Heart left ventricle (tissue), 16 donors: ENCODE measurements at regions not wholly inside any gene's neighbourhood (a gene's known extent, or its start where the extent isn't known, plus 50 kb on each side); places are given as distances from the start of the nearest gene placed in this dataset.

Experiments
- ATAC-seq, 4 donors: fragments of 200-7000 bp; cut with Tn5 transposase; one replicate each; pipeline ENCODE4 v1.9.1; 2020 to 2022; ENCODE audit warnings: moderate library complexity in 4 of 4, mild to moderate bottlenecking in 3 of 4, moderate number of reproducible peaks in 1 of 4
- DNase-seq, 5 donors: peaks; one replicate each; pipeline ENCODE4 v3.0.0-alpha.2; 2020
- H3K27ac ChIP-seq, 12 donors: fragments of 200-600 bp; sonication (generic) in 4 of 12; one replicate each; pipeline versions ENCODE4 v1.5.0 to v1.8.0; 2016 to 2022; ENCODE audit warnings: mild to moderate bottlenecking in 2 of 12
- H3K27me3 ChIP-seq, 9 donors: fragments of 200-600 bp; sonication (generic) in 2 of 9; one replicate each; pipeline versions ENCODE4 v1.5.1 to v1.8.0; 2016 to 2022; ENCODE audit warnings: mild to moderate bottlenecking in 3 of 9
- H3K36me3 ChIP-seq, 9 donors: fragments of 200-600 bp; sonication (generic) in 2 of 9; one replicate each; pipeline versions ENCODE4 v1.5.0 to v1.8.0; 2018 to 2022; ENCODE audit warnings: mild to moderate bottlenecking in 2 of 9
- H3K4me1 ChIP-seq, 12 donors: fragments of 200-600 bp; sonication (generic) in 4 of 12; one replicate each; pipeline versions ENCODE4 v1.5.0 to v1.8.0; 2016 to 2022; ENCODE audit warnings: mild to moderate bottlenecking in 3 of 12
- H3K4me3 ChIP-seq, 12 donors: fragments of 200-600 bp; sonication (generic) in 4 of 12; one replicate each; pipeline versions ENCODE4 v1.5.0 to v1.8.0; 2017 to 2022; ENCODE audit warnings: mild to moderate bottlenecking in 9 of 12, moderate library complexity in 4 of 12
- H3K9me3 ChIP-seq, 12 donors: fragments of 200-600 bp; sonication (generic) in 4 of 12; one replicate each; pipeline versions ENCODE4 v1.5.0 to v1.8.0; 2016 to 2022; ENCODE audit warnings: mild to moderate bottlenecking in 1 of 12
- CTCF ChIP-seq, 12 donors: fragments of 200-600 bp; sonication (generic) in 4 of 12; IDR thresholded peaks; one replicate each; pipeline versions ENCODE4 v1.5.0 to v1.8.0; 2018 to 2022; ENCODE audit warnings: antibody characterized with exemption in 12 of 12, mild to moderate bottlenecking in 5 of 12
- POLR2A ChIP-seq, 2 donors: fragments of 450-650 bp; IDR thresholded peaks; one replicate each; pipeline ENCODE4 v1.6.1; 2017; ENCODE audit warnings: antibody characterized with exemption in 2 of 2, mild to moderate bottlenecking in 2 of 2, moderate library complexity in 2 of 2
- WGBS, 4 donors: extraction: QIAGEN DNeasy Blood & Tissue Kit in 2 of 4; methylation state at CpG; one replicate each; pipeline versions ENCODE4 v1.1.5 to v1.1.7; 2013 to 2018; 5-methylcytosine and 5-hydroxymethylcytosine counted together
- intact Hi-C, 10 donors: fragments of 100-400 bp; cut with DNase I; formaldehyde crosslinking; loops; one replicate each; pipeline versions ENCODE4 v1.11.1 to v1.14.2; 2022
- donor health status: ischemic (EF 13 %, LVEDD 7.1; RV severe dilation, severe dysfunction).
- donor health status: healthy with polysubstance abuse.
- donor health status: DM: no; HTN: yes; CAD: no.
- donor health status: DM: no; HTN: no; CAD: no.
- donor health status: ischemic (EF 25% LVEDD 6.9; RV normal size, moderate dysfunction).
- donor health status: ischemic (EF 25% LVEDD 5.7; RV mildly dilated, moderate dysfunction).
- donor health status: healthy.
- donor health status: DM: yes; HTN: yes; CAD: no.
- donor health status: ischemic (EF 35%, LVEDD 5.7; RV mildly dilated, moderate dysfunction).
- donor health status: nonischemic (EF 11% LVEDD 7.7; RV severe dilation, severe dysfunction).
- donor health status: DM: yes; HTN: yes; CAD: no.
- donor health status: PGD.
- donor health status: ischemic (EF 29% LVEDD 5.4; RV normal size, mild dysfunction).
- donor health status: nonischemic (EF 23%, LVEDD 6.1; RV moderate dilation, normal function).

DNA sequence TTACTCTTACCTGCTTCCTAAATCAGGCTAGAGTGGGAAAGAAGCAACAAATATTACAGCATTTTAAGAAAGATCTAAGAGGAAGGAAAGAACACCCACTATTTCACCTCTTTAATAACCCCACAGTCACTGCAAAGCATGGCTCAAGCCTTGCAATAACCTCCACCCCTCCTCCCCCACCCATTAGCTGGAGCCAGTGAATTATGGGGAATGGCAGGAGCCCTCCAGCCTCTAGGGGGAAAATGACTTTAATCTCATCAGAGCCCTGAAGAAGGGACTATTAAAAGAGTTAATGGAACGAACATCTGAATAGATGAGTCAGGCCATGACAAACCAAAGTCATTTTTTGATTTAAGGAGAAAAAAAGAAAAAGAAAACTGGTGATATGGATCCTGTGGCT is 630.7 kb upstream of the PLXNA2 start:
- TF ChIP-seq POLR2A (IDR thresholded peaks at IDR 0.05) (no peak), CTCF (IDR thresholded peaks at IDR 0.05) (no peak)
- Histone ChIP-seq H3K27ac (no peak overlapping the region), H3K4me1 (no peaks in the 10 kb centered on the region), H3K27me3 (no peaks in the 10 kb centered on the region), H3K4me3 (no peak overlapping the region), H3K36me3 (no peaks in the 10 kb centered on the region), H3K9me3 (peaks cover 0 to 26% (median 0%) of the 10 kb centered on the region in 12 donors)
- ATAC-seq (no peak), DNase-seq (no peak)
- WGBS, 4 donors, result 76 to 85% (median 79%) methylated on average over 1 of the region's 1 CpG
- intact Hi-C loops, result no loop called here

- no peak overlapping the region for H3K4me3 ChIP-seq
- peaks cover 0 to 2% (median 0%) of the 10 kb centered on the region in 12 donors for H3K9me3 ChIP-seq
- H3K27me3 ChIP-seq, result no peaks in the 10 kb centered on the region
- intact Hi-C loops, result no loop called here
- peaks cover 0 to 5% (median 0%) of the 10 kb centered on the region in 12 donors for H3K4me1 ChIP-seq
- no peaks in the 10 kb centered on the region for H3K36me3 ChIP-seq
- no peak for ATAC-seq
- TF ChIP-seq POLR2A (IDR thresholded peaks at IDR 0.05) (no peak), CTCF (IDR thresholded peaks at IDR 0.05) (no peak)
- no peak for DNase-seq
- 64 to 97% (median 95%) methylated on average over 3 of the region's 3 CpGs for WGBS, 4 donors
- no peak overlapping the region for H3K27ac ChIP-seq
These were observed 634.8 kb upstream of the PLXNA2 start for GRCh38 chr1:208879022-208879421.

DNA sequence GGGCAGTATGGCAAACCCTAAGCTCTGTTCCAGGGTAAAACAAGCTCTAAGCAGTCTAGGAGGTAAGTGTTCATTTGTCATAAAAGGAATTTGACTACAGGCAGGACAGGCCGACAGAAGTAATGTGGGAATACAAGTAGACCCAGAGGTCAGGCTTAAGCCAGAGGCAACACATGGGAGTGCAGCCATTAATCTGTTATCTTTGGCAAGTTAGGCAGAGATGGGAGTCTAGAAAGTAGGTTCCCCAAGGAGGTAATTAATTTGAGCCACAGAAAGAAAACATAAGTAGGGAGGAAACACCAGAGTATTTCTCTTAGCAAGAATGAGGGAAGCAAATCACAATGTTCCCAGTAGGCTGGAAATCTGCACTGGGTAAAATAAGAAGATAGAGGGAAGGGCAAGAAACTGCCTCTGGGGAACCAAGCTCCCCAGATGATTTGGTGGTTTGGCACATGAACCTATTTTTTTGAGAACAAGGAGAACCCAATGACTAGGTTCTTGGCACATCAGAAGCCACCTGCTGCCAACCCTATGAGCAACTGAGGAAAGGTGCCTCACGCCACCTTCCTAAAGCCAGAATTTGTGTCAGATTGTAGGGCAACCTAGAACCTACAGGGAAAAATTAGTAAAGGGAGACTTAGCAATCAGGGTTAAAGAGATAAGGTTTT is 636.4 kb upstream of the PLXNA2 start:
- Histone ChIP-seq H3K4me1 (peaks cover 0 to 5% (median 0%) of the 10 kb centered on the region in 12 donors), H3K4me3 (no peak overlapping the region), H3K9me3 (no peaks in the 10 kb centered on the region), H3K27me3 (no peaks in the 10 kb centered on the region), H3K36me3 (no peaks in the 10 kb centered on the region), H3K27ac (no peak overlapping the region)
- DNase-seq, result no peak
- ATAC-seq, result no peak
- intact Hi-C loops, result no loop called here
- TF ChIP-seq CTCF (IDR thresholded peaks at IDR 0.05) (no peak), POLR2A (IDR thresholded peaks at IDR 0.05) (no peak)
- WGBS, 4 donors, result 48 to 66% (median 55%) methylated on average over 2 of the region's 2 CpGs

DNA sequence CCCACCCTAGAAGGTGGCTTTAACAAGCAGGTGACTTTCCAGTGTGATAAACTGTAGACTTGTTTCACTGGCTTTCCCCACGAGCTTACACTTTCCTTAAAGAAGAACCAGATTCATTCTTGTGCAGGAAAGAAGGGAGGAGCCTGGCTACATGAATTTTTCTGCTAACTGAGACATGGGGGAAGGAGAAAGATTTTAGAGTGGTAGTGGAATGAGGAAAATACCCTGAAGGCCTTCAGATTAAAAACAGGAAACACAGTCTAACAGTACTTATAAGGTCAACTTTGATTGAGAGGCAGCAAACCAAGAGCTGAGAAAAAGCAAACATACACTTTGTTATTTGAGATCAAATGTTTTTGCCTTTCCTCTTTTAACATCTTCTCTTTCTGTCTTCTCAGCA is 640.9 kb upstream of the PLXNA2 start:
- 27 to 54% (median 45%) methylated on average over 1 of the region's 1 CpG for WGBS, 4 donors
- no peak for ATAC-seq
- Histone ChIP-seq H3K4me3 (no peak overlapping the region), H3K27ac (no peak overlapping the region), H3K27me3 (no peaks in the 10 kb centered on the region), H3K4me1 (peaks cover 0 to 5% (median 0%) of the 10 kb centered on the region in 12 donors), H3K9me3 (no peaks in the 10 kb centered on the region), H3K36me3 (no peaks in the 10 kb centered on the region)
- DNase-seq, result no peak
- no peak for TF ChIP-seq CTCF (IDR thresholded peaks at IDR 0.05)
- no peak for TF ChIP-seq POLR2A (IDR thresholded peaks at IDR 0.05)
- intact Hi-C loops, result no loop called here
